Neuronal stem cell (in vitro differentiated cells): ENCODE measurements at regions not wholly inside any gene's neighbourhood (a gene's known extent, or its start where the extent isn't known, plus 50 kb on each side); places are given as distances from the start of the nearest gene placed in this dataset.
A peak's percentile ranks its signal among the peaks of the same experiment; 100 is the strongest.

Source experiments
- DNase-seq: peaks from one replicate; pipeline ENCODE4 v3.0.0-alpha.2; 2013; ENCODE audit warnings: low spot score
- H2AFZ ChIP-seq: one replicate; pipeline ENCODE4 v1.6.1; 2013; ENCODE audit warnings: mild to moderate bottlenecking, low read length, inconsistent platforms
- H2AK5ac ChIP-seq: 2 replicates; pipeline ENCODE4 v1.6.1; 2013; ENCODE audit warnings: low read depth, mild to moderate bottlenecking, inconsistent platforms, low read length, moderate library complexity, mixed read lengths
- H2BK120ac ChIP-seq: 2 replicates; pipeline ENCODE4 v1.6.1; 2013; ENCODE audit warnings: low read depth, mild to moderate bottlenecking, inconsistent platforms, low read length, moderate library complexity, mixed read lengths
- H2BK12ac ChIP-seq: one replicate; pipeline ENCODE4 v1.6.1; 2013; ENCODE audit warnings: low read length, inconsistent platforms
- H2BK15ac ChIP-seq: 2 replicates; pipeline ENCODE4 v1.6.1; 2013; ENCODE audit warnings: mild to moderate bottlenecking, low read length, inconsistent platforms, mixed read lengths
- H2BK5ac ChIP-seq: one replicate; pipeline ENCODE4 v1.6.1; 2013; ENCODE audit warnings: inconsistent platforms, mild to moderate bottlenecking, low read length, moderate library complexity
- H3K14ac ChIP-seq: one replicate; pipeline ENCODE4 v1.6.1; 2013; ENCODE audit warnings: low read length, inconsistent platforms
- H3K18ac ChIP-seq: 2 replicates; pipeline ENCODE4 v1.6.1; 2013; ENCODE audit warnings: low read length, inconsistent platforms
- H3K23ac ChIP-seq: 2 replicates; pipeline ENCODE4 v1.6.1; 2013; ENCODE audit warnings: low read depth, mild to moderate bottlenecking, mixed read lengths, low read length, inconsistent platforms; ENCODE audit not compliant: poor library complexity
- H3K27ac ChIP-seq: replicated peaks from 3 replicates; pipeline ENCODE4 v1.5.1; 2013; ENCODE audit warnings: low read length, inconsistent platforms
- H3K27me3 ChIP-seq, 3 experiments: 2 replicates each; pipeline ENCODE4 v1.6.1; 2013; ENCODE audit warnings: low read length in 3 of 3, mild to moderate bottlenecking in 2 of 3, inconsistent platforms in 1 of 3, low read depth in 1 of 3, mixed read lengths in 1 of 3, moderate library complexity in 1 of 3; ENCODE audit not compliant: control insufficient read depth in 3 of 3, insufficient read depth in 3 of 3
- H3K36me3 ChIP-seq, 2 donors: replicated peaks in 1 of 2; 2 replicates each; pipeline ENCODE4 v1.6.1; 2013; ENCODE audit warnings: low read length in 2 of 2; ENCODE audit not compliant: control insufficient read depth in 2 of 2, insufficient read depth in 2 of 2
- H3K4ac ChIP-seq: 2 replicates; pipeline ENCODE4 v1.6.1; 2013; ENCODE audit warnings: inconsistent platforms, mild to moderate bottlenecking, low read length, moderate library complexity
- H3K4me1 ChIP-seq, 2 donors: 1 replicate in 1 of 2; 2 replicates in 1 of 2; pipeline ENCODE4 v1.6.1; 2013; ENCODE audit warnings: low read length in 2 of 2, low read depth in 1 of 2; ENCODE audit not compliant: control insufficient read depth in 2 of 2, insufficient read depth in 1 of 2
- H3K4me2 ChIP-seq: one replicate; pipeline ENCODE4 v1.6.1; 2013; ENCODE audit warnings: mild to moderate bottlenecking, low read length, inconsistent platforms; ENCODE audit not compliant: insufficient read depth, poor library complexity, severe bottlenecking
- H3K4me3 ChIP-seq, 2 donors: 2 replicates each; pipeline ENCODE4 v1.5.1; 2013; ENCODE audit warnings: low read length in 2 of 2, mild to moderate bottlenecking in 2 of 2, inconsistent platforms in 1 of 2, moderate library complexity in 1 of 2
- H3K79me1 ChIP-seq: one replicate; pipeline ENCODE4 v1.6.1; 2013; ENCODE audit warnings: low read depth, mild to moderate bottlenecking, inconsistent platforms, low read length, moderate library complexity
- H3K9ac ChIP-seq: one replicate; pipeline ENCODE4 v1.6.1; 2013; ENCODE audit warnings: mild to moderate bottlenecking, low read depth, low read length, inconsistent platforms; ENCODE audit not compliant: poor library complexity
- H3K9me3 ChIP-seq, 2 donors: replicated peaks in 1 of 2; 2 replicates each; pipeline versions ENCODE3 to v1.6.1; 2013; ENCODE audit warnings: low read length in 2 of 2, mild to moderate bottlenecking in 2 of 2, inconsistent platforms in 1 of 2, low read depth in 1 of 2, mixed read lengths in 1 of 2, moderate library complexity in 1 of 2; ENCODE audit not compliant: control insufficient read depth in 2 of 2, insufficient read depth in 1 of 2
- H4K8ac ChIP-seq: one replicate; pipeline ENCODE4 v1.6.1; 2013; ENCODE audit warnings: low read depth, mild to moderate bottlenecking, inconsistent platforms, low read length, moderate library complexity
- H4K91ac ChIP-seq: one replicate; pipeline ENCODE4 v1.6.1; 2013; ENCODE audit warnings: low read length, low read depth, mild to moderate bottlenecking, inconsistent platforms; ENCODE audit not compliant: poor library complexity
- WGBS, 2 donors: extraction: QIAGEN DNeasy Blood & Tissue Kit; methylation state at CpG; one replicate each; pipeline ENCODE4 v1.1.7; 2013; ENCODE audit warnings: missing lambda C conversion rate in 2 of 2, mixed read lengths in 1 of 2; ENCODE audit not compliant: insufficient read length in 2 of 2, insufficient replicate concordance in 1 of 2; ENCODE audit errors: extremely low coverage in 2 of 2; 5-methylcytosine and 5-hydroxymethylcytosine counted together

DNA sequence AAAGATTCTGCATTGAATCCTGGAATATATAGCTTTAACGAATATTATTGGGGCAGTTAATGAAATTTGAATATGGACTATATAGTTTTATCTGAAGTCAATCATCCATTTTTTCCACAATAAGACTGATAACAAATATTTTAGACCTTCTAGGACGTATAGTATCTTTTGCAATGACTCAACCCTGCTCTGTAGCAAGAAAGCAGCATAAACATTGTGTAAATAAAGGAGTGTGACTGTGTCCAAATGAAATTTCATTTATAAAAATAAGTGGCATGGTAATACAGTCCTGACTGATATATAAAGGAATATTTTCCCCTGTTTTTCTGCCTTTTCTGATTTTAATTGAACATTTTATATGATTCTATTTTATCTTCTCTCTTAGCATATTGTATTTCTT, 947.7 kb upstream of the SLIT2 start:
- no peak overlapping the region for H3K14ac ChIP-seq
- H2AFZ ChIP-seq = no peak overlapping the region
- H3K9ac ChIP-seq = no peak overlapping the region
- H3K9me3 ChIP-seq = peaks cover 0 to 5% of the 10 kb centered on the region in 2 donors
- H3K27me3 ChIP-seq = no peaks in the 10 kb centered on the region
- no peak overlapping the region for H3K4ac ChIP-seq
- no peak overlapping the region for H2BK15ac ChIP-seq
- no peak overlapping the region for H2BK12ac ChIP-seq
- WGBS, 2 donors = no CpG with 5 or more reads among the region's 2 CpGs
- H4K91ac ChIP-seq = no peak overlapping the region
- no peaks in the 10 kb centered on the region for H3K36me3 ChIP-seq
- H3K4me1 ChIP-seq = no peaks in the 10 kb centered on the region
- no peak overlapping the region for H4K8ac ChIP-seq
- no peak overlapping the region for H3K4me3 ChIP-seq
- no peak overlapping the region for H2BK120ac ChIP-seq
- no peaks in the 10 kb centered on the region for H3K79me1 ChIP-seq
- no peak overlapping the region for H2AK5ac ChIP-seq
- no peak overlapping the region for H2BK5ac ChIP-seq
- DNase-seq = no peak
- no peak overlapping the region for H3K27ac ChIP-seq
- H3K4me2 ChIP-seq = no peak overlapping the region
- no peak overlapping the region for H3K23ac ChIP-seq
- H3K18ac ChIP-seq = no peak overlapping the region

GRCh38 chr4:19301527-19301926, 950.2 kb upstream of the SLIT2 start:
- Histone ChIP-seq H3K27ac (no peak overlapping the region), H2BK5ac (no peak overlapping the region), H4K91ac (no peak overlapping the region), H3K18ac (no peak overlapping the region), H2AK5ac (no peak overlapping the region), H3K4me3 (no peak overlapping the region), H3K4me2 (no peak overlapping the region), H3K14ac (no peak overlapping the region), H2AFZ (peak overlapping the region; percentile 53), H4K8ac (no peak overlapping the region), H3K4ac (no peak overlapping the region), H3K36me3 (no peaks in the 10 kb centered on the region), H2BK15ac (no peak overlapping the region), H2BK120ac (no peak overlapping the region), H3K23ac (no peak overlapping the region), H3K27me3 (no peaks in the 10 kb centered on the region), H3K79me1 (no peaks in the 10 kb centered on the region), H2BK12ac (no peak overlapping the region), H3K9me3 (peaks cover 0 to 5% of the 10 kb centered on the region in 2 donors), H3K4me1 (no peaks in the 10 kb centered on the region), H3K9ac (no peak overlapping the region)
- DNase-seq = no peak
- no CpG with 5 or more reads among the region's 4 CpGs for WGBS, 2 donors

DNA sequence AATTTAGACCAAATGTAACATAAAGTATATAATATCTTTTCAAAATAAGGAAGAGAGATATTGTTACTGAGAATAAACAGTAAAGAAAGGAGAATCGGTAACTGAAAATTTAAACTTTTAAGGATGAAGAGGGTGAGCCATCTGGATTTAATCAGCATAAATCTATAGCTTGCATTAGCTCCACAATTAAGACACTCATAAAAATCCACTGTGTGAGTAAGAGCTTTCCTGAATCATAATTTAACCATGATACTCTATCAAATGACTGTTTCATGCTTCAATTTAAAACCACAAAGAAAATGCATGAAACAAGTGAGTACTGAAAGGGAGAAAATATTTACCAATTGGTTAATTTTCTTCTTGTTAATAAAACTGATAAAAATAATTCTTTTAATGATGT, 951.5 kb upstream of the SLIT2 start:
- H2BK15ac ChIP-seq = no peak overlapping the region
- no peak overlapping the region for H3K4ac ChIP-seq
- H2AK5ac ChIP-seq = no peak overlapping the region
- WGBS, 2 donors = no CpG with 5 or more reads among the region's 1 CpG
- no peaks in the 10 kb centered on the region for H3K27me3 ChIP-seq
- no peak overlapping the region for H3K27ac ChIP-seq
- no peaks in the 10 kb centered on the region for H3K36me3 ChIP-seq
- H3K4me2 ChIP-seq = no peak overlapping the region
- no peak overlapping the region for H3K23ac ChIP-seq
- H3K14ac ChIP-seq = no peak overlapping the region
- H3K4me3 ChIP-seq = no peak overlapping the region
- H2BK12ac ChIP-seq = no peak overlapping the region
- H4K8ac ChIP-seq = no peak overlapping the region
- no peak overlapping the region for H4K91ac ChIP-seq
- H3K9me3 ChIP-seq = no peaks in the 10 kb centered on the region
- no peak overlapping the region for H3K9ac ChIP-seq
- no peak overlapping the region for H2BK120ac ChIP-seq
- no peak for DNase-seq
- no peaks in the 10 kb centered on the region for H3K79me1 ChIP-seq
- H2BK5ac ChIP-seq = no peak overlapping the region
- H3K18ac ChIP-seq = no peak overlapping the region
- H3K4me1 ChIP-seq = no peaks in the 10 kb centered on the region
- no peak overlapping the region for H2AFZ ChIP-seq

DNA sequence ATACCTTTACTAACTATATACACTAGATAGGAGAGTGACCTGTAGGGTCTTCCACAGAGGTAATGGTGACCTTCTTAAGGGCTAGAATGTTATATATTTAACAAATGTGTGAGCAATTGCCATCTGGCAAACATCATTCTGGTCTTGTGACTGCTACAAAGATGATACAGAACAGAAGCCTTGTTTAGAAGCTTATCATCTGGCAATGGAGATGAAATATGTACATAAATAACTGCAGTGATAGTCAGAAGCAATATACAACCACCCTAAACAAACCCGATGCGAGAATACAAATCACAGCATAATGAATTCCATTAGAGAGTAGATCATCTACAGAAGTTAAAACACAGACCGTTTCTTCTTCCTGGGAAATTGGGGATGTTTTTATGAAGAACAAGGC, 952.7 kb upstream of the SLIT2 start:
- H4K91ac ChIP-seq = no peak overlapping the region
- no peaks in the 10 kb centered on the region for H3K4me1 ChIP-seq
- no CpG with 5 or more reads among the region's 3 CpGs for WGBS, 2 donors
- no peak overlapping the region for H3K4ac ChIP-seq
- H3K27ac ChIP-seq = no peak overlapping the region
- H2BK120ac ChIP-seq = no peak overlapping the region
- no peaks in the 10 kb centered on the region for H3K27me3 ChIP-seq
- H3K23ac ChIP-seq = no peak overlapping the region
- no peak overlapping the region for H3K4me3 ChIP-seq
- H3K79me1 ChIP-seq = no peaks in the 10 kb centered on the region
- no peak for DNase-seq
- no peak overlapping the region for H4K8ac ChIP-seq
- no peaks in the 10 kb centered on the region for H3K9me3 ChIP-seq
- no peak overlapping the region for H3K18ac ChIP-seq
- H2BK15ac ChIP-seq = no peak overlapping the region
- H3K4me2 ChIP-seq = no peak overlapping the region
- no peak overlapping the region for H2BK12ac ChIP-seq
- H2AK5ac ChIP-seq = no peak overlapping the region
- H3K36me3 ChIP-seq = no peaks in the 10 kb centered on the region
- H2AFZ ChIP-seq = no peak overlapping the region
- H3K9ac ChIP-seq = no peak overlapping the region
- no peak overlapping the region for H2BK5ac ChIP-seq
- no peak overlapping the region for H3K14ac ChIP-seq
